NCI-H345 treated with DMSO at 0.1 percent for 48 hours (cell line): ENCODE measurements at regions not wholly inside any gene's neighbourhood (a gene's known extent, or its start where the extent isn't known, plus 50 kb on each side); places are given as distances from the start of the nearest gene placed in this dataset.

Experiments used
- DNase-seq: peaks from one replicate; lab custom pipeline; 2025; ENCODE audit not compliant: unreplicated experiment; lab: John Stamatoyannopoulos, UW

- DNase-seq: no peak
Observed at GRCh38 chr16:88315543-88316105, 67.1 kb upstream of the ZNF469 start.

- no peak for DNase-seq
Observed at GRCh38 chr16:88316151-88316550, 66.6 kb upstream of the ZNF469 start.

GRCh38 chr16:88316941-88317612, 65.7 kb upstream of the ZNF469 start:
- no peak for DNase-seq

GRCh38 chr16:88317613-88317965, 65.2 kb upstream of the ZNF469 start:
- no peak for DNase-seq

GRCh38 chr16:88318051-88318450, 64.7 kb upstream of the ZNF469 start:
- no peak for DNase-seq

GRCh38 chr16:88318521-88318920, 64.2 kb upstream of the ZNF469 start:
- no peak for DNase-seq

- DNase-seq: no peak
Observed at GRCh38 chr16:88319116-88319965, 63.4 kb upstream of the ZNF469 start.

GRCh38 chr16:88320947-88321634, 61.7 kb upstream of the ZNF469 start:
- DNase-seq: no peak

GRCh38 chr16:88321635-88322499, 60.9 kb upstream of the ZNF469 start:
- no peak for DNase-seq

GRCh38 chr16:88322500-88322970, 60.2 kb upstream of the ZNF469 start:
- DNase-seq: no peak

- no peak for DNase-seq
Observed at GRCh38 chr16:88323041-88323440, 59.7 kb upstream of the ZNF469 start.

- no peak for DNase-seq
Observed at GRCh38 chr16:88323546-88324330, 59.0 kb upstream of the ZNF469 start.

GRCh38 chr16:88325087-88325750, 57.5 kb upstream of the ZNF469 start:
- no peak for DNase-seq

- DNase-seq: no peak
Observed at GRCh38 chr16:88325976-88326375, 56.8 kb upstream of the ZNF469 start.

GRCh38 chr16:88326611-88327485, 55.9 kb upstream of the ZNF469 start:
- DNase-seq: no peak

GRCh38 chr16:88327561-88328312, 55.0 kb upstream of the ZNF469 start:
- DNase-seq: no peak

- DNase-seq: no peak
Observed at GRCh38 chr16:88328313-88328980, 54.3 kb upstream of the ZNF469 start.
